HG03521 (cell line): ENCODE measurements at regions not wholly inside any gene's neighbourhood (a gene's known extent, or its start where the extent isn't known, plus 50 kb on each side); places are given as distances from the start of the nearest gene placed in this dataset.

Source experiments
- ATAC-seq: cut with Tn5 transposase; IDR thresholded peaks from one replicate; pipeline ENCODE4 v1.9.1; 2021; ENCODE audit warnings: mild to moderate bottlenecking, moderate library complexity; ENCODE audit not compliant: unreplicated experiment

DNA sequence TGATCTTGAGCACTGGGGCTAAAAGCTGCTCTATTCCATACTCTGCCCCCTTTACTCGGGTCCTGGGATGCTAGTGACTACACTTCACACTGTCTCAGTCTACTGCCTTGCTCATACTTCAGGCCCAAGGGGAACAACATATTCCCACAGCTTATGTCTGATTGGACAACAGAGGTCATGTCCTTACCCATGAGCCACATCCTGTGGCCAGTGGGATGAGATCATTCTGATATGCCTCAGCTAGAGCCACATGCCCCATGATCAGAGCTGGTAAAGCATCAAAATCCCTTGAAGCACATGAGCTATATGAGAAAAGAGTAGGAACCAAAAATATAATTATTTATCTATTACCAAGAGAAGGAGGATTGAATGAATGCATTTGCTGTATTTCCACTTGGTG, 290.1 kb upstream of the TSHZ3 start:
- no peak for ATAC-seq

DNA sequence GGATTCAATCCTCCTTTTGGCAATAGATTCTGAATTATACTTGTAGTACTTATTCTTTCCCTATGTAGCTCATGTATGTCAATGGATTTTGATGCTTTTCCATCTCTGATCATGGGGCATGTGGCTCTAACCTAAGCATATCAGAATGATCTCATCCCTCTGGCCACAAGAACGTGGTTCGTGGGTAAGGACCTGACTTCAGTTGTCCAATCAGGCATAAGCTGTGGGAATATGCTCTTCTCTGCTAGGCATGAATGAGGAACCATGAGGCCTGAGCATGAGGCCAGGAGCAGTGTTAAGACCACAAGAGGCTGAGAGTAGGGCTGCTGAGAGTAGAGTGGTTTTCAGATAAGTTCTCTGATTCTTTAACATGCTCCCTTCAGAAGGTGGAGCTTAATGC, 292.4 kb upstream of the TSHZ3 start:
- no peak for ATAC-seq

DNA sequence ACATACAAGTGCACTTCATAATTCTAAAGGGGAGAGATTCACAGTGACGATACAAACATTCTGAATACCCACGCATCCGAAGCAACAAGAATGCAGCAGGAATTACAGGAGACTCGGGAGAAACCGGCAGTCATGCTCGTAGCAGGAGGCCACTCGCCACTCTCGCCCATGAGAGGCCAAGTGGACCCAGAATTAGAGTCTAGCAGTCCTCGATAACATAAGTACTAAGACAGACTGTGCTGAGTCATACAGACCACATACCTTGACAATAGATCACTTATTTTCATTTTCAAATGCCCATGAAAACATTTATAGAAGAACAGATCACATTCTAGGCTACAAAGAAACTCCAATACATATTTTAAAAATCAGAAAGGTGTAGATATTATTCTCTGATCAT, 299.1 kb upstream of the TSHZ3 start:
- ATAC-seq = no peak

DNA sequence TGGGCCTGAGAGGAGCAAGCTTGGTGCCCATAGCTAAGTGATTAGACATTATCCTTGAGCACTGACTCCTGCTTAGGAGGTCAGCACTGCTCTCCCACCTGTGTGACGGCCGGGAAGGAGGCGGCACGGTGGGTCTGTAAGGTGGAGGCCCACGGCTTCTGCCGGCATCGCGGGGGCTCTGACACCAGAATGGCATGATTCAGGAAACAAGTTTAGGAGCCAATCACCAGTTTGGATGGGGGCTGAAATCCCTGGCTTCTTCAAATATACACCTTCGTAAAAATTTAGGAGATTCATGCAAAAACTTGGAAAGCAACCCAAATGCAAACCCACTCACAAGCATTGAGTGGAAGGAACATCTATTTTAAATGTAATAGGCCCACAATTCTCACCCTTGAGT, 307.3 kb upstream of the TSHZ3 start:
- ATAC-seq = no peak

DNA sequence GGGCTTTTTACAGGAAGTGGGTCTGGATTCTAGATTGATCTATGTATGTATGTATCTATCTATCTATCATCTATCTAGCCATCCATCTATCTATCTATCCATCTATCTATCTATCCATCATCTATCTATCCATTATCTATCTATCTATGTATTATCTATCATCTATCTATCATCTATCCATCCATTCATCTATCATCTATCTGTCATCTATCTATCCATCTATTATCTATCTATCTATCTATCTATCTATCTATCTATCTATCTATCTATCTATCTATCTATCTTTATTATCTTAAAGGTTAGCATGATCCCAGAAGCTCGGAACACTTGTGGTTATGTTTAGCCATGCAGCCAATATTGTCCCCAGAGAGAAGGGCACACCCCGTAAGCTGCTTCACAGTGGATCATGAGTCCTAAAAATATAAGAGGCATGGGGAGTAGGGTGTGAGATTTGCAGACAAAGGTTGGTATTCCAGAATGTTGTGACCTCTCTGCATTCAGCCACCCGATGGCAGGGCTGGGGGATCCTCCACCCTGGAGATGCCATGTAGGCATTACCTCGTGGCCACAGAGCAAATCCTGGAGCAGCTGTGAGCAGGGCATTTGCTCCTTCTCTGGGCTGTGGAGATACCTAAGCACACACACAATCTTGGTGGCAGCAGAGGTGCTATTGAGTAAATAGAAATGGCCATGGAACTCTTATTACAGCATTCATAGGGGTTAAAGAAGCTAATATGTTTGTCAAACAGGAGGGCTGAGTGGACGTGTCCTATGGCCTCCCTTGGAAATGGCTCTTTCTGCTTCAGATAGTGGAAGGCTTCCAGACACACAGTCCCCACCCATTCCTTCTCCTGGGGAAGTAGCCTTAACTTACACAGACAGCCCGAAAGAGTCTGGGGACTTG, 310.0 kb upstream of the TSHZ3 start:
- no peak for ATAC-seq

DNA sequence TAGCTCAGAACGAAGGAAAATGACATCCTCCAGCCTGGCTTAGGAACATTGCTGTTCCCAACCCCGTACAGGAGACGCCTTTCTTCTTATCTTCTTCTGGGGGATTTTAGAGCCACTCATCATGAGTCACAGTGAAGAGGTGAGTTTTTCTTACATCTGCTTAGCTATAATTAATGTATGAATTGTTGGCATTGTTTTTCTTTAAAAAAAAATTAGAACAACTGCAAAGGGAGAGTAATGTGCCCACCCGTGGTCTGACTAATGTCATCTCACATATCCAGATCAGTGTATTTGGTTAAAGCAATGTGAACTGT, 310.6 kb upstream of the TSHZ3 start:
- no peak for ATAC-seq

DNA sequence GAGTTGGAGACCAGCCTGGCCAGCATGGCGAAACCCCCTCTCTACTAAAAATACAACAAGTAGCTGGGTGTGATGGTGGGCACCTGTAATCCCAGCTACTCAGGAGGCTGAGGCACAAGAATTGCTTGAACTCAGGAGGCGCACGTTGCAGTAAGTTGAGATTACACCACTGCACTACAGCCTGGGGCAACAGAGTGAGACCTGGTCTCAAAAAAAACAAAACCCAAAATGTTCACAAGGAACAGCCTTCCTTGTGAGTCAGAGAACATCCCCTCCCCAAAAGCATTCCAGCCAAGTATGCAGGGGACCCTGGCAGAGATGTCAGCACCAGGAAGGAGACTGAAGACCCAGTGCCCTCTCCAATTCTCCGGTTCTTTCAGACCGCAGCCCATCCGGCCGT, 314.9 kb upstream of the TSHZ3 start:
- ATAC-seq = no peak

DNA sequence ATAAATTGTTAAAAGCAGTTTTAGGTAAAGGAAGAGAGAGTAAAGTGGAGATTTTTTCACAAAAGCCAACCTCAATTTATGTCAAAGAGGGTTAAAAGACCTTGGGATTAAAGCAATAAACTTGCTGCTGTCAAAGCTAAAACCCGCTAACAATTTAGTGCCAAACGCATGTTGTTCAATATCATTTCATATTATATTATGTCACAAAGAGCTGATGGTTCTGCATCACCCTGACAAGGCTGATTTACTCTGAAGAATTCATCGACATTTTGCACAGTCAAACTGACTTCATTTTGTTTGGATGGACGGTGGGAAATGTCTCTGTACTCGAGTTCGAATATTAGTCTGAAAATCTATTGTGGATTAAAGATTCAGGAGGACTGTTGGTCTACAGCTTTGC, 315.8 kb upstream of the TSHZ3 start:
- ATAC-seq = no peak

DNA sequence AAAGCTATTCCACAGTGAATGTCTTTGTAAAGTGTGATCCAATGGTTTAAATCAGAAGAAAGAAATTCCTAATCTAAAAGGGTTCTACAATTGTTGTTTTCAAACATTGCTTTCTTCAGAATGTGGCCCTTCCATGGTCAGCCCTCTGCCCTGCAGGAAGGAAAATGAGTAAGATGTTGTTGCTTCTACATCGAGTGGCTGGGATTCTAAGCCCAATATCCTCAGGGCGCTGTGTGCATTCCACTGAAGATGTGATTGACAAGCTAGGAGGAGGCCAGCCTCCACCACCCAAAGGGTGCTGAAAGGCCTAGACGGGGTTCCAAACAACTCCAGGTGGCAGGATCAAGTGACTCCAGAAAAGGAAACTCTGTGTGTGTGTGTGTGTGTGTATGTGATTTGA, 316.9 kb upstream of the TSHZ3 start:
- ATAC-seq = no peak

DNA sequence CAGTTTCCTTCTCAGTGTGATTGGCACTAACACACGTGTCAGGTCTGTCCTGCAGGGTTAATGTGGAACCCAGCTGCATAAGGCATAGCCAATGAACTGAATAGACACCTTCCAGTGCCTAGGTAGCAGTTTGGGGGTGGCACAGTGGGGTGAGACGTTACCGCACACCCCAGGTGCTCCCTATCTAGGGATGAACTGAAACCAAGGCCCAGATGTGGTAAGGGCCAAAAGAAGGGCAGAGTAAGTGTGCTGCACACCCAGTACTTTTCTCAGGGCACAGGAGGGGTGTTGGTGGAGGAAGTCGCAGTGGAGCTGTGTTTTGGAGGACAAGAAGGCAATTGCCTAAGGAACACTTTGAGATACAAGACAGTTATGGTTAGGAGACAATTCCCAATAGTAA, 317.9 kb upstream of the TSHZ3 start:
- no peak for ATAC-seq

DNA sequence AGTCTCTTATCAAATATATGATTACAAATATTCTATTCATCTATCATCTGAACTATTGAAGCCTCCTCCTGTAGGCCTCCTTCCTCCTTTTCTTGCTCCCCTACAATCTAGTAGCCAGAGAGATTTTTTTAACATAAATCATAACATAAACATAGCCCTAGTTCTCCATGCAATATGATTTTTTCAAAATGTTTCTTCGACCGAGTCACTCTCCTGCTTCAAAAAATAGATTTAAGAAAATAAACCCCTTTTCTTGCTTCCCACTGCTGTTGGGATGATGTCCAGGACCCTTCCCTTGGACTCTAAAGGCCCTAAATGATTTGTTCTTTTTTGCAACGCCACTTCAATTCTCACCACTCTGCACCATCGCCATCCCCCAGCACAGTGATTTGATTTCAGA, 319.7 kb upstream of the TSHZ3 start:
- no peak for ATAC-seq

DNA sequence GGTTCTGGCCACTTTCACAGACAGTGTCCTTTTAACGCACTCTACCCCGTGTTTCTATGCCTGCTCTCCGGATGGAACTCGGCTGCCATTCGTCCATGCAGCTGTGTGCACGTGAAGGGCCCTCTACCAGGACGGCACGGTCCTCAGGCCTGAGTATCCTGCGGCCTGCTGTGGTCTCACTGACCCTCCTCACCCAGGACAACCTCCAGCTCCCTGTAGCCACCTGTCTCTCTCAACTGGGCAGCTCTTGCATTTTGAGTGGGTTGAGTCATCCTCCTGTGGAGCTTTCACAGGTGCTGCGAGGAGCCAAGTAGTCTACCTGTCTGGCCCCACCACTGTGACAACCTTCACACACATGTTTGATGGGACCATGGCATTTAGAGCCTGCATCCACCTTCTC, 321.7 kb upstream of the TSHZ3 start:
- no peak for ATAC-seq

DNA sequence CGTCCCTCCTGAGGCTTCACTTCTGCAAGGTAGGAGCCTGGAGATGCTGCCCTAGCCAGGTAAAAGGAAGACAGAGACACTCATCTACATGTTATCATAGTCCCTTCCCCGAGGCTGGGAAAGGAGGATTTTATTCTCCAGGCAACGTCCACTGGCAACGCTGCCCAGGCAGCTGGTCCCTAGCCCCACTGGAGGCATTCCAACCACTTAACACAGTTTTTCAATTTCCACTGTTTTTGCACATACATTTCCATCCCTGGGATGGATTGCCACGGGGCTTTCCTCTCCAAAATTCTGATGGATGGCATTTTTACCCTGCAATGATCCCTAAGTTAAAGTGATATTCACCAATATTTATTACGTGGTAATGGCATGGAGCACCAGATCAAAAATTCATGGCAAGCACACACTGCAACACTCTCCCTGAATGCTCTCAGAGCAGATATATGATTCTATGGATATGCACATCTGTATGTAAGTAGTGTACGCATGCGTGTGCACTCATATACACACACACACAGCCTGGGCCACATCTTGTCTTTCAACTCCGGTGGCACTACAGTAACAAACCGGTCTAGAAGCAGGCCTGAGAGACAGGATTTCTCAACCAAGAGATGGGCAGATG, 322.3 kb upstream of the TSHZ3 start:
- ATAC-seq = no peak

DNA sequence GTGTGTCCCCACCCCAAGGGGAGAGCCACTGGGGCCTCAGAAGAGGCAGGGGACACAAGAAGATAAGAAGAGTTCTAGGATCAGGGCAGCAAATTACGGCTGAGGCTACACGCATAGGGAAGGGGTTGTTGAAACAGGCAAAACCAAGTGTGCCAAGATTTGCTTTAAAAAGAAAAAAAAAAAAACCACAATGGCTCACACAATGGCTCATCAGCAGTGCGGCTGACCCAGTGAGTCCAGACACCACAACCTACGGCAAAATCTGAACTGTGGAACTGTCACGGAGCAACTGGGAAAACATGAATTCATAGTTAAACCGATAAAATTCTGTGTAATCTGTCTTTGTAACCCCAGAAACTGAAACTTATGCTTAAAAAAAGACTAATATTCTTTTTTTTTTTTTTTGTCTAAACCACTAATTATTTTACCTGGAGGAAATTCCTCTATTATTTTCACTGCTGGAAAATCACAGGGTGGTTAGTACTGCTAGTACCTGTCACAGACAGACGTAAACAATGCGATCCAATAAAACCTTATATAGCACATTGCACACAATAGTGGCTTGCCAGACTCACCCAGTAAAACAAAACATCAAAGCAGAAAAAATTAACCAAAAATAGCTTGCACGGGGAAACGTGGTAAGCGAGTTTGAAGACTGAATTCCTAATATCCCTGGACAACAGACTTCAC, 325.4 kb upstream of the TSHZ3 start:
- ATAC-seq = no peak

DNA sequence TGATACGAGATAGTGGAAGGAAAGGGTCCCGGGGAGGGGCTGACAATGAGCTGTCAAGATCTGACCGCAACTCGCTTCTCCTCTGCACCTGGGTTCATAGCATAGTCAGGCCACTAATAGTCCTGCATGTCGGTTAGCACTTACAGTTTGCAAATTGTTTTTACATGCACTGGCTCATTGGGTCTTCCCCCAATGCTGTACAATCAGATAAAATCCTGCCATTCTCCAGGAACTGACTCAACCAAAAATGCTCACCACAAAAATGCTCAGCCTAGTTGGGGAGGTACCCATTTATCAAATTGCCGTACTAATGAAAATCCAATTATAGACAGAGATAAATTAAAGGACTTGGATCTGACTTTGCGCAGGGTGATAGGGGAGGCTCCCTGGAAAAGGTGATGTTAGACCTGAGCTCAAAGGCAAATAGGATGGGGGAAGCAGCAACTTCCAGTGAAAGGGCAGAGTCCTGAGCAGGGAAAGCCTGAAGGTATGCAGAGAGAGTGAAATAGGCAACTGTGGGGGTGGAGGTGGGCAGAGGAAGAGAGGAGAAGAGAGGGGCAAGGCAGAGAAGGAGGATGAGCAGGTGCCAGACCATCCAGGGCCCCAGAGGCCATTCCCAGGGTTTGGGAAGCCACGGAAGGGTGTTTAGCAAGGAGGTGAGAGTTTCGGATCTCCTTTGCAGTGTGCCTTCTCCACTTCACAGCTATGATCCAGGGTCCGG, 326.1 kb upstream of the TSHZ3 start:
- no peak for ATAC-seq

DNA sequence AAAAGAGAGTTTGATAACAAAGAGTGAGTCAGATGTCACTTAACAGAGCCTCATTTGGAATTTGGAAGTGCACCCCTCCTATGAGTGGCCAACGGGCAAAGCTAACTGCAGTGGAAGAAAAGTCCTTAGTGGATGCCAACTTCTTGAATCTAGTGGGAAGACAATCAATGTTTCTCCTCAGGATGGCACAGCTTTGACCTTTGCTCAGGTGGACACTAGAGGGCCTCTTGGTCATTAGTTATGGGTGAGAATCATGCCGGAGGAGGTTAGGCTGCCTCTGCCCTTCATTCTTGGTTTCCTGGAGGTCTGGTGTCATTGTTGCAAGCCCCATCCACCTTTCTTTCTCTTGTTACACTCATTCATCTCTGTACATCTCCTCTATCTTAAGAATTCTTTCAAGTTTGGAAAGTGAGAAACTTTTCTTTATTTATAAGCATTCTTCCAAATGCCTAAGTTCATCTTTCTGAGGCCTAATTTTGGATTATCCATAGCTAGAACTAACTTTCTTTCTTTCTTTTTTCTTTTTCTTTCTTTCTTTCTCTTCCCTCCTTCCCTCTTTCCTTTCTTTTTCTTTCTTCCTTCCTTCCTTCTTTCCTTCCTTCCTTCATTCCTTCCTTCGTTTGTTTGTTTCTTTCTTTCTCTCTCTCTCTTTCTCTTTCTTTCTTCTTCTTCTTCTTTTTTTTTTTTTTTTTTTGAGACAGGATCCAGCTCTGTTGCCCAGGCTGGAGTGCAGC, 327.2 kb upstream of the TSHZ3 start:
- ATAC-seq = no peak

DNA sequence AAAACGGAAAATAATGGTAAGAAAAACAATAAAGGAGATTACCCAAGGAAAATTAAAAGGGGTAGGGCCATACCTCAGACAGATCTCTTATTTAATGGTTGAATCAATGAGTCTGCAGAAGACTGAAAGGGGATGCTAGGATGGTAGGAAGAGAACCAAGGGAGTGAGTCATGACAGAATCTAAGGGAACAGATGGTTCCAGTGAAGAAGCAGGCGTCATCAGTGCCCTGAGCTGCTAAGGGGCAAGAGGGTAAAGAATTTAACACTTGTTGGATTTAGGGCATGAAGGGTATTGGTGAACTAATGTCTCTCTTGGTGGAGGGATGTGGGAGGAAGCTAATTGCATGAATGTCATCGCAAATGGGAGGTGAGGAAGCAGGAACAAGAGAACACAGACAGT, 329.2 kb upstream of the TSHZ3 start:
- no peak for ATAC-seq

DNA sequence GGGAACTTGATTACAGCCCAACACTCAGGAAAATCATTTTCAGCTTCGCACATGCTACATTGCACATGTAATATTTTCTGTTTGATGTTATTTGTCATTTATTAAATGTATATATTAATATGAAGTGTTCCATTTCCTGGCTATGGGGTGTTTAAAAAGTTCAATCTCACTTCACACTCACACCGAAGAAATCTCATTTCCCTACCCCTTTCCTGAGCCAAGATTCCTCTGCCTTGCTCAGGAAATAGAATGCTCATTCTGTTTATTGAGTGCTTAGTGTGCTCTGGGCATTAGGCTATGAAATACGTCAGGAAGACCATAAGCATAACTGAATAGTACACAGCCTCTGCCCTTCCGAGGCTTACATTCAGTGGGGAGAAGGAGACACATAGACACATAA, 331.9 kb upstream of the TSHZ3 start:
- ATAC-seq = no peak

DNA sequence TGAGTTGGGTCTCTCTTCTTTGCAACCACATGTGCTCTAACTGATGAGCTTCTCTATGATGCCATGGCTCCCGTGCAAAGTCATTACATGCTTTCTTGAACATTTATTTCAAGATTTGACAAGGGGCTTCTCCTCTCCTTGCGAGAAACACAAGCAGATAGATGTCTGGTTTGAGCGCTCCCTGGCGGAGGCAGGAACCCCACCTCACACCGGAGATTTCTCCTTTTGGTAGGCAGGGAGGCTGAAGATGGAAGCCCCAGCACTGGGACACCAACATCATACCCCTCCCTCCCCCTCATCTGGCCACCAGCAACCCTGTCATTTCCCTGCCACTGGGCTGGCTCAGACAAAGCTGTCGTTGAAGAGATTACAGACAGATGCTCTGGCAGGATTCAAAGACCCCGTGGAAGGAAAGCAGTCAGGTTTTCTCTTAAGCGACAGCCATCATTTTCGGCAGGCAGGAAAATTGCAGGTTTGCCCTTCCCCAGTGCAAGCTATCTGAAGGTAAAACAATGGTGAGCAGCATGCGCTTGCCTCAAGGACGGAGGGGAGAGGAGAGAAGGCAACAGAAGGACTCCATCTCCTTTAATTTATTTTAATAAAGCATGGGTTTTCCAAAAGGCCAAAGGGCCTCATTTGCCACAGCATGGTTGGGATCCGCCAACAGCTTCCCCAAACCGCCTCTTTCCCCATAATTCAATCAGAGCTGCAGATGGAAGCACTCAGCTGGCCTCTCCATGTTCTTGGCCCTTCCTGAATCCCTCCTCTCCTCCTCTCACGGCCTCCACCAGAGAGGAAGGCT, 344.1 kb upstream of the TSHZ3 start:
- ATAC-seq = no peak

DNA sequence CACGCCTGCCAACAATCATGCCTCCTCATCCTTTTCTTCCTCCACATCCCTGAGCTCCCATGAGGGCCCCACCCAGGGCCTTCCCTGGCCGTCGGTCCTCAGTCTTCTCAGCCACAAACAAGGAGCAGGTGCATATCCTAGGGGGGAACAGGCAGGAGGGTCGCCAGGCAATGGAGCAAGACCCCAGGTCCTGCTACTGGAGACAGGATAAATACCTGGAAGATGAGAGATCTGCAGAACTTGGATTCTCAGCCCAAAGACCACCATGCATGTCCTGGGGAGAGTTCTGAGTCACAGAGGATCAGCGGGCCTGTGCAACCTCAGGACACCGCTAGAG, 344.7 kb upstream of the TSHZ3 start:
- ATAC-seq = no peak
